ENCODE measurements at regions not wholly inside any gene's neighbourhood (a gene's known extent, or its start where the extent isn't known, plus 50 kb on each side); places are given as distances from the start of the nearest gene placed in this dataset.
A peak's percentile ranks its signal among the peaks of the same experiment; 100 is the strongest.

DNA sequence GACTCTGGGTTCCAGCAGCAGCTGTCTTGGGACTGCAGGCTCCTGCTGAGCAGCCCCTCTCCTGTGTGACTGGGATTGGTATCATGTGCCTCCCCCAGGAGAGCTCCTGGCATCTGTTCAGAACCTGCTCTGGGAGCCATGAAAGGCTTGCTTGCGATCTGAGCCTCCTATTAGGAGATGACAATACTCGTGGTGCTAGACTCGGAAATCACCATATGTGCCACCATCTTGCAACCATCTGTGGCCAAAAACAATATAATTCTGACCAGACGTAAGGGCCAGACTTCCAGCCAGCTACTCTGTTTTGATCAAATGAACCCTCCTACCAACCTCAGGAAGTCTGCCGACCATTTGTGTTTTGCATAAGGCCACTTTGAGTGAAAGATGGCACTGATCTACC lies 484.7 kb downstream of the IRS2 start:
- no peaks in the 10 kb centered on the region for H3K36me3 Mint-ChIP-seq (ENCODE audit: insufficient read depth in 1 of 3, low read depth in 3 of 3)
- no peaks in the 10 kb centered on the region for H3K9me3 Mint-ChIP-seq
- Histone ChIP-seq H4K8ac (replicated peaks; ENCODE audit: insufficient read length, low read depth, low read length) (no peak overlapping the region), H3K4me2 (ENCODE audit: insufficient read depth, insufficient read length, low read length) (no peak overlapping the region), H3K79me1 (ENCODE audit: insufficient read depth, low read depth, low read length, poor library complexity, severe bottlenecking) (no peaks in the 10 kb centered on the region), H4K5ac (ENCODE audit: insufficient read length, low read depth, low read length) (no peak overlapping the region), H3K4ac (ENCODE audit: low read depth, low read length) (no peak overlapping the region), H3K27me3 (ENCODE audit: insufficient read depth, low read length) (no peaks in the 10 kb centered on the region), H3K9ac (ENCODE audit: extremely low read depth, insufficient read length, low read length) (no peak overlapping the region), H3K14ac (ENCODE audit: insufficient read depth, low read length) (no peak overlapping the region), H3K23me2 (ENCODE audit: insufficient read length, low read depth, low read length, poor library complexity, severe bottlenecking) (no peaks in the 10 kb centered on the region), H3K79me2 (ENCODE audit: insufficient read depth, low read length) (no peaks in the 10 kb centered on the region), H2AK5ac (ENCODE audit: insufficient read length, low read length) (no peak overlapping the region), H2BK15ac (ENCODE audit: low read depth, low read length) (no peak overlapping the region), H2BK5ac (ENCODE audit: insufficient read length, low read length) (no peak overlapping the region), H4K20me1 (ENCODE audit: control insufficient read depth, insufficient read depth, insufficient read length) (no peaks in the 10 kb centered on the region), H3K27ac (ENCODE audit: insufficient read length, low read depth, low read length) (no peak overlapping the region), H4K91ac (ENCODE audit: insufficient read length, low read depth, low read length) (no peak overlapping the region), H3K4me1 (ENCODE audit: insufficient read depth, low read length) (no peaks in the 10 kb centered on the region), H3T11ph (ENCODE audit: low read length) (no peak overlapping the region), H3K23ac (ENCODE audit: insufficient read length, low read depth, low read length) (no peak overlapping the region), H3K56ac (ENCODE audit: insufficient read length, low read depth, low read length) (no peak overlapping the region), H2BK120ac (ENCODE audit: low read depth, low read length, poor library complexity, severe bottlenecking) (no peak overlapping the region), H3K9me3 (ENCODE audit: control insufficient read depth, low read depth, low read length) (no peaks in the 10 kb centered on the region), H2BK20ac (ENCODE audit: low read depth, low read length, poor library complexity, severe bottlenecking) (no peak overlapping the region), H2BK12ac (ENCODE audit: insufficient read length, low read depth, low read length) (no peak overlapping the region), H2AFZ (ENCODE audit: low read length) (no peak overlapping the region), H3K18ac (ENCODE audit: insufficient read length, low read depth, low read length) (no peak overlapping the region)
- H3K27me3 Mint-ChIP-seq (ENCODE audit: low read depth): peaks cover 1% of the 10 kb centered on the region; the same call in 1 of the 2 replicates
- peak overlapping the region in 1 of 3 experiments; percentile 44; a peak in 1 of 7 replicates for H3K27ac Mint-ChIP-seq
- H3K4me1 Mint-ChIP-seq: peaks cover 0 to 2% of the 10 kb centered on the region in 2 experiments; a peak in 1 of 4 replicates
- DNase-seq: no peak
- TF ChIP-seq, protein P1, sequence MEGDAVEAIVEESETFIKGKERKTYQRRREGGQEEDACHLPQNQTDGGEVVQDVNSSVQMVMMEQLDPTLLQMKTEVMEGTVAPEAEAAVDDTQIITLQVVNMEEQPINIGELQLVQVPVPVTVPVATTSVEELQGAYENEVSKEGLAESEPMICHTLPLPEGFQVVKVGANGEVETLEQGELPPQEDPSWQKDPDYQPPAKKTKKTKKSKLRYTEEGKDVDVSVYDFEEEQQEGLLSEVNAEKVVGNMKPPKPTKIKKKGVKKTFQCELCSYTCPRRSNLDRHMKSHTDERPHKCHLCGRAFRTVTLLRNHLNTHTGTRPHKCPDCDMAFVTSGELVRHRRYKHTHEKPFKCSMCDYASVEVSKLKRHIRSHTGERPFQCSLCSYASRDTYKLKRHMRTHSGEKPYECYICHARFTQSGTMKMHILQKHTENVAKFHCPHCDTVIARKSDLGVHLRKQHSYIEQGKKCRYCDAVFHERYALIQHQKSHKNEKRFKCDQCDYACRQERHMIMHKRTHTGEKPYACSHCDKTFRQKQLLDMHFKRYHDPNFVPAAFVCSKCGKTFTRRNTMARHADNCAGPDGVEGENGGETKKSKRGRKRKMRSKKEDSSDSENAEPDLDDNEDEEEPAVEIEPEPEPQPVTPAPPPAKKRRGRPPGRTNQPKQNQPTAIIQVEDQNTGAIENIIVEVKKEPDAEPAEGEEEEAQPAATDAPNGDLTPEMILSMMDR (conservative IDR thresholded peaks at IDR 0.05): no peak
- H3K4me3 Mint-ChIP-seq: no peak overlapping the region
- WGBS (ENCODE audit: extremely low coverage, insufficient read length, low lambda C conversion rate): no CpG with 5 or more reads among the region's 5 CpGs

All from H9 (cell line).